GM19467 (cell line): ENCODE measurements at regions not wholly inside any gene's neighbourhood (a gene's known extent, or its start where the extent isn't known, plus 50 kb on each side); places are given as distances from the start of the nearest gene placed in this dataset.

Experiments
- ATAC-seq: cut with Tn5 transposase; IDR thresholded peaks from one replicate; pipeline ENCODE4 v1.9.1; 2021; ENCODE audit warnings: mild to moderate bottlenecking, moderate library complexity; ENCODE audit not compliant: unreplicated experiment

GRCh38 chr4:35711127-35711526 lies 533.2 kb downstream of the ARAP2 start:
- no peak for ATAC-seq

- no peak for ATAC-seq
Measured at GRCh38 chr4:35723973-35724372, 520.3 kb downstream of the ARAP2 start.

GRCh38 chr4:35725131-35725530 lies 519.2 kb downstream of the ARAP2 start:
- ATAC-seq = no peak

GRCh38 chr4:35730414-35730813 lies 513.9 kb downstream of the ARAP2 start:
- ATAC-seq = no peak

GRCh38 chr4:35734381-35735098 lies 509.8 kb downstream of the ARAP2 start:
- ATAC-seq = peak; percentile 66

- ATAC-seq = no peak
Measured at GRCh38 chr4:35739308-35739707, 505.0 kb downstream of the ARAP2 start.

GRCh38 chr4:35754047-35754446 lies 490.3 kb downstream of the ARAP2 start:
- ATAC-seq = no peak

GRCh38 chr4:35757836-35758235 lies 486.5 kb downstream of the ARAP2 start:
- ATAC-seq = no peak

GRCh38 chr4:35760807-35761206 lies 483.5 kb downstream of the ARAP2 start:
- ATAC-seq = no peak

- ATAC-seq = no peak
Measured at GRCh38 chr4:35771571-35771970, 472.7 kb downstream of the ARAP2 start.

- ATAC-seq = no peak
Measured at GRCh38 chr4:35772291-35772690, 472.0 kb downstream of the ARAP2 start.

GRCh38 chr4:35789899-35790574 lies 454.3 kb downstream of the ARAP2 start:
- no peak for ATAC-seq

GRCh38 chr4:35793045-35793722 lies 451.1 kb downstream of the ARAP2 start:
- no peak for ATAC-seq

GRCh38 chr4:35793766-35794165 lies 450.5 kb downstream of the ARAP2 start:
- ATAC-seq = no peak

GRCh38 chr4:35800669-35801068 lies 443.6 kb downstream of the ARAP2 start:
- no peak for ATAC-seq

GRCh38 chr4:35802644-35803043 lies 441.7 kb downstream of the ARAP2 start:
- no peak for ATAC-seq

GRCh38 chr4:35818520-35818919 lies 425.8 kb downstream of the ARAP2 start:
- ATAC-seq = no peak

- no peak for ATAC-seq
Measured at GRCh38 chr4:35820003-35820402, 424.3 kb downstream of the ARAP2 start.

GRCh38 chr4:35824231-35824630 lies 420.1 kb downstream of the ARAP2 start:
- no peak for ATAC-seq

- no peak for ATAC-seq
Measured at GRCh38 chr4:35835893-35836292, 408.4 kb downstream of the ARAP2 start.

GRCh38 chr4:35836596-35836995 lies 407.7 kb downstream of the ARAP2 start:
- no peak for ATAC-seq

GRCh38 chr4:35867057-35867456 lies 377.3 kb downstream of the ARAP2 start:
- ATAC-seq = no peak
